A549 (cell line): ENCODE measurements at regions not wholly inside any gene's neighbourhood (a gene's known extent, or its start where the extent isn't known, plus 50 kb on each side); places are given as distances from the start of the nearest gene placed in this dataset.
A peak's percentile ranks its signal among the peaks of the same experiment; 100 is the strongest.

Experiments used
- ATAC-seq, 2 experiments: fragments of 200-7000 bp in 1 of 2; fragments of >200 bp in 1 of 2; cut with Nextera tagmentation in 1 of 2; cut with Tn5 transposase in 1 of 2; 3 replicates each; pipeline versions ENCODE4 v1.8.0 to v1.9.1; 2018 to 2020; ENCODE audit warnings: mild to moderate bottlenecking in 1 of 2, moderate library complexity in 1 of 2
- CTCF ChIA-PET: fragments of 300-600 bp; sonication (Branson Sonifier 250); formaldehyde crosslinking; extraction: SDS; loops from one replicate; lab custom pipeline; 2021; ENCODE audit warnings: antibody characterized with exemption, inconsistent platforms; lab: Yijun Ruan, JAX
- POLR2A ChIA-PET: fragments of 350-600 bp; formaldehyde crosslinking; extraction: SDS; loops from one replicate; lab custom pipeline; 2021; ENCODE audit warnings: antibody characterized with exemption, inconsistent platforms; lab: Yijun Ruan, JAX
- DNase-seq, 2 experiments: peaks; one replicate each; pipeline versions ENCODE4 v3.0.0 to v3.0.0-alpha.2; 2011 to 2016; ENCODE audit warnings: low read depth in 1 of 2, low spot score in 1 of 2
- FAIRE-seq: peaks from 2 replicates; lab custom pipeline; 2011; peaks lifted over from hg19 to GRCh38; lab: Jason Lieb, UNC
- H3K27ac ChIP-seq, 2 experiments: fragments of >200 bp; sonication (Bioruptor Twin); formaldehyde crosslinking; 3 replicates each; pipeline ENCODE4 v1.5.1; 2016 to 2017
- H3K4me1 ChIP-seq: fragments of >200 bp; sonication (Bioruptor Twin); formaldehyde crosslinking; 3 replicates; pipeline ENCODE4 v1.6.1; 2016
- H3K4me2 ChIP-seq: fragments of >200 bp; sonication (Bioruptor Twin); formaldehyde crosslinking; 3 replicates; pipeline ENCODE4 v1.6.1; 2016
- H3K4me3 ChIP-seq: fragments of >200 bp; sonication (Bioruptor Twin); formaldehyde crosslinking; 3 replicates; pipeline ENCODE4 v1.5.1; 2016
- H3K9me3 ChIP-seq: fragments of >200 bp; sonication (Bioruptor Twin); formaldehyde crosslinking; 3 replicates; pipeline ENCODE4 v1.6.1; 2016
- CHD4 ChIP-seq: fragments of 200-600 bp; sonication (generic); IDR thresholded peaks from 2 replicates; pipeline ENCODE4 v1.6.1; 2016; ENCODE audit warnings: antibody characterized with exemption, mild to moderate bottlenecking, borderline replicate concordance
- EP300 ChIP-seq, 2 experiments: fragments of >200 bp; sonication (Bioruptor Twin); formaldehyde crosslinking; IDR thresholded peaks; 2 replicates in 1 of 2; 3 replicates in 1 of 2; pipeline ENCODE4 v1.6.1; 2016 to 2017
- MAZ ChIP-seq: fragments of 150-350 bp; IDR thresholded peaks from 2 replicates; pipeline ENCODE4 v1.6.1; 2014; ENCODE audit warnings: antibody characterized with exemption, low read depth, low read length, borderline replicate concordance
- NPAS2 ChIP-seq: fragments of 250-450 bp; sonication (Bioruptor Pico); IDR thresholded peaks from 2 replicates; pipeline ENCODE4 v1.8.0; 2022; ENCODE audit warnings: mild to moderate bottlenecking, moderate library complexity, borderline replicate concordance
- NR3C1 ChIP-seq: fragments of >200 bp; sonication (Bioruptor Twin); formaldehyde crosslinking; IDR thresholded peaks from 3 replicates; pipeline ENCODE4 v1.6.1; 2017
- RAD21 ChIP-seq, 2 experiments: fragments of >200 bp in 1 of 2; sonication (Bioruptor Twin) in 1 of 2; formaldehyde crosslinking in 1 of 2; IDR thresholded peaks in 1 of 2; conservative IDR thresholded peaks in 1 of 2; 2 replicates in 1 of 2; 3 replicates in 1 of 2; pipeline ENCODE4 v1.6.1; 2012 to 2018; ENCODE audit warnings: inconsistent platforms in 1 of 2
- RFX5 ChIP-seq: fragments of 450-650 bp; IDR thresholded peaks from 2 replicates; pipeline ENCODE4 v1.7.1; 2014; ENCODE audit warnings: antibody characterized with exemption, mild to moderate bottlenecking, moderate library complexity
- RNF2 ChIP-seq: fragments of 200-600 bp; sonication (generic); IDR thresholded peaks from 2 replicates; pipeline ENCODE4 v1.6.1; 2016; ENCODE audit warnings: low read depth, mild to moderate bottlenecking, antibody characterized with exemption, moderate library complexity, borderline replicate concordance
- SMC3 ChIP-seq: fragments of >200 bp; sonication (Bioruptor Twin); formaldehyde crosslinking; IDR thresholded peaks from 3 replicates; pipeline ENCODE4 v1.6.1; 2018; ENCODE audit warnings: inconsistent platforms
- SREBF2 ChIP-seq: fragments of 450-650 bp; IDR thresholded peaks from 2 replicates; pipeline ENCODE4 v1.6.1; 2014; ENCODE audit warnings: mild to moderate bottlenecking, moderate library complexity
- TFCP2L1 ChIP-seq: fragments of 250-450 bp; sonication (Bioruptor Pico); IDR thresholded peaks from 2 replicates; pipeline ENCODE4 v1.5.0; 2021; ENCODE audit warnings: mild to moderate bottlenecking
- TP53 ChIP-seq: fragments of 250-450 bp; sonication (Bioruptor Pico); IDR thresholded peaks from 2 replicates; pipeline ENCODE4 v1.5.0; 2021; ENCODE audit warnings: mild to moderate bottlenecking, moderate library complexity
- ZNF302 ChIP-seq: fragments of 250-450 bp; sonication (Bioruptor Pico); IDR thresholded peaks from 2 replicates; pipeline ENCODE4 v1.9.0; 2021; ENCODE audit warnings: inconsistent platforms, mild to moderate bottlenecking, moderate library complexity
- ZSCAN20 ChIP-seq: fragments of 250-450 bp; sonication (Bioruptor Pico); IDR thresholded peaks from 2 replicates; pipeline ENCODE4 v1.8.0; 2022; ENCODE audit warnings: mild to moderate bottlenecking, moderate library complexity
- WGBS: methylation state at CpG from one replicate; pipeline ENCODE4 v1.1.6; 2017; ENCODE audit errors: missing lambda C conversion rate; 5-methylcytosine and 5-hydroxymethylcytosine counted together
- TF ChIP-seq, protein P1 (sequence below): fragments of 200-600 bp; sonication (generic); IDR thresholded peaks from 2 replicates; pipeline ENCODE4 v1.6.1; 2016; ENCODE audit warnings: antibody characterized with exemption, mild to moderate bottlenecking, moderate library complexity
- TF ChIP-seq, protein P2 (sequence below): fragments of >200 bp; sonication (Bioruptor Twin); formaldehyde crosslinking; IDR thresholded peaks from 2 replicates; pipeline ENCODE4 v1.6.1; 2016
- TF ChIP-seq, protein P3 (sequence below): fragments of 250-450 bp; sonication (Bioruptor Pico); IDR thresholded peaks from 2 replicates; pipeline ENCODE4 v1.5.0; 2021; ENCODE audit warnings: mild to moderate bottlenecking, moderate library complexity, borderline replicate concordance

DNA sequence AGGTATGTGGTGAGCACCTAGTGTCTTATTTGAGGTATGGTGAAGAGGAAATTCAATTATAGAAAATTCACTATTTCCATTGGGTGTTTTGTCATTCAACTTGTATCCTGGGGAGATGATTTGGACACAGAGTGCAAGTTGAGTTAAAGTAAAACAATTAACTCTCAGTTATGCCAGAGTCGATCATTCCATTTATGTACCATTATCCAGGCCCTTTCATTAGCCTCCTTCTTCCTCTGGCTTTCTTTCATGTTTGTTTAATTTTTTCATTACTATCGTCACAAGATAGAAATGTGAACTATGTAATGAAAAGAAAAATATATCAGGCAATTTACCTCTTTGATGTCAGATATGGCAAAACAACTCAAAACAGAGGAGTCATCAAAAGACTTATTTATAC lies 1347.2 kb upstream of the NUDT12 start:
- FAIRE-seq (no peak), DNase-seq (peak in 1 of 2 experiments; percentile 8), ATAC-seq (no peak)
- 42% methylated on average over 2 of the region's 2 CpGs for WGBS
- no peak overlapping the region for H3K4me3 ChIP-seq
- TF ChIP-seq MAZ (no peak), RFX5 (no peak), RAD21 (conservative IDR thresholded peaks at IDR 0.05 in 1 of 2, IDR thresholded peaks at IDR 0.05 in 1 of 2) (no peak), SMC3 (no peak), NPAS2 (CRISPR knock-in tag) (no peak)
- ChIA-PET CTCF (no interaction called here), POLR2A (no interaction called here)
- peak overlapping the region in 1 of 2 experiments; percentile 12; a peak in 1 of 6 replicates for H3K27ac ChIP-seq
- H3K9me3 ChIP-seq: no peaks in the 10 kb centered on the region
- H3K4me1 ChIP-seq: peaks cover 8% of the 10 kb centered on the region; the same call in 1 of the 3 replicates
- H3K4me2 ChIP-seq: peak overlapping the region; percentile 83; the same call in 2 of the 3 replicates

DNA sequence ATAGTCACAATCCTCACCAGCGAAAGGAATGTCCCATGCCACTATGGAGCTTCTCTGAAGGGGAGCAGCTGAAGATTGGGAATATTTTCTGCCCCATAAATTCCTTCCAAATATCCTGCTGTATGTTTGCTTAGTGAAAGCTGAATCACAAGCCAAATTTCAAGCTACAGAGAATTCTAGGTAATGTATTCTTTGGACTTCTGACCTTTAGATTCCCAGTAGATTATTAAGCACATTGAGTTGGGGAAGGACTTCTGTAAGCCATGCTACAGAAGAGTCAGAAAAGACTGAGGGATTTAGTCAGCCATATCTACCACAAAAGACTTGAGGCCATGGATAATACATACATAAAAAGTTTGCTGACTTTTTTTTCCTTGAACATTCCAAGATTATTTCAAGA lies 1342.0 kb upstream of the NUDT12 start:
- peak overlapping the region; percentile 49; the same call in 2 of the 3 replicates for H3K4me2 ChIP-seq
- H3K9me3 ChIP-seq: no peaks in the 10 kb centered on the region
- H3K4me1 ChIP-seq: peaks cover 12% of the 10 kb centered on the region; the same call in 2 of the 3 replicates
- TF ChIP-seq NR3C1 (no peak), SREBF2 (no peak), ZNF302 (no peak), RNF2 (no peak), RFX5 (no peak)
- TF ChIP-seq, protein P1, sequence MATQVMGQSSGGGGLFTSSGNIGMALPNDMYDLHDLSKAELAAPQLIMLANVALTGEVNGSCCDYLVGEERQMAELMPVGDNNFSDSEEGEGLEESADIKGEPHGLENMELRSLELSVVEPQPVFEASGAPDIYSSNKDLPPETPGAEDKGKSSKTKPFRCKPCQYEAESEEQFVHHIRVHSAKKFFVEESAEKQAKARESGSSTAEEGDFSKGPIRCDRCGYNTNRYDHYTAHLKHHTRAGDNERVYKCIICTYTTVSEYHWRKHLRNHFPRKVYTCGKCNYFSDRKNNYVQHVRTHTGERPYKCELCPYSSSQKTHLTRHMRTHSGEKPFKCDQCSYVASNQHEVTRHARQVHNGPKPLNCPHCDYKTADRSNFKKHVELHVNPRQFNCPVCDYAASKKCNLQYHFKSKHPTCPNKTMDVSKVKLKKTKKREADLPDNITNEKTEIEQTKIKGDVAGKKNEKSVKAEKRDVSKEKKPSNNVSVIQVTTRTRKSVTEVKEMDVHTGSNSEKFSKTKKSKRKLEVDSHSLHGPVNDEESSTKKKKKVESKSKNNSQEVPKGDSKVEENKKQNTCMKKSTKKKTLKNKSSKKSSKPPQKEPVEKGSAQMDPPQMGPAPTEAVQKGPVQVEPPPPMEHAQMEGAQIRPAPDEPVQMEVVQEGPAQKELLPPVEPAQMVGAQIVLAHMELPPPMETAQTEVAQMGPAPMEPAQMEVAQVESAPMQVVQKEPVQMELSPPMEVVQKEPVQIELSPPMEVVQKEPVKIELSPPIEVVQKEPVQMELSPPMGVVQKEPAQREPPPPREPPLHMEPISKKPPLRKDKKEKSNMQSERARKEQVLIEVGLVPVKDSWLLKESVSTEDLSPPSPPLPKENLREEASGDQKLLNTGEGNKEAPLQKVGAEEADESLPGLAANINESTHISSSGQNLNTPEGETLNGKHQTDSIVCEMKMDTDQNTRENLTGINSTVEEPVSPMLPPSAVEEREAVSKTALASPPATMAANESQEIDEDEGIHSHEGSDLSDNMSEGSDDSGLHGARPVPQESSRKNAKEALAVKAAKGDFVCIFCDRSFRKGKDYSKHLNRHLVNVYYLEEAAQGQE: no peak
- H3K27ac ChIP-seq: no peak overlapping the region
- WGBS: 43% methylated on average over 1 of the region's 1 CpG
- FAIRE-seq: no peak
- ATAC-seq: peak in 1 of 2 experiments; percentile 26; a peak in 1 of 6 replicates
- ChIA-PET POLR2A (no interaction called here), CTCF (no interaction called here)
- H3K4me3 ChIP-seq: no peak overlapping the region
- peak in 1 of 2 experiments; percentile 13 for DNase-seq

DNA sequence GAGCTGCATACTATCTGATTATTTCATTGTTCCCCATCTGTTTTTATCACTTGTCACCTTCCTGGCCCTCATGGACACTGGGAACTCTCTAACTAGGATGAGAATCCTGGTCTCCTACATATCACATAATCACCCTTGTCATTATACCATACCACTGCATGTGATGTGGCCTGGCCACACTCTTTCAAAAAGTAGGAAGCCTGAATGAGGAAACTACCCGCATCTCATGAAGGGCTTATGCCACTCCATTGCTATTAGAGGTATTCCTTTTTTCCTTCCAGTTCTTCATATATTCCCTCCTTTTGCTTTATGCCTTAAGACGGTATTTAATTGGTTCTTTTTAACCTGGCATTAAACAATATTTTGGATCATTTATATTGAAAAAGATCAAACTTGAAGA lies 1341.4 kb upstream of the NUDT12 start:
- H3K27ac ChIP-seq: no peak overlapping the region
- peaks cover 12% of the 10 kb centered on the region; the same call in 2 of the 3 replicates for H3K4me1 ChIP-seq
- TF ChIP-seq EP300 (IDR thresholded peaks at IDR 0.05): no peak
- TF ChIP-seq ZNF302: no peak
- 81% methylated on average over 2 of the region's 2 CpGs for WGBS
- FAIRE-seq (no peak), ATAC-seq (no peak), DNase-seq (no peak)
- POLR2A ChIA-PET: no interaction called here
- H3K9me3 ChIP-seq: no peaks in the 10 kb centered on the region
- CTCF ChIA-PET: interaction anchor here (0.7 kb wide), 1 partner anchor 16 kb away, joined by 3 read pairs; no protein-coding TSS in a partner anchor
- H3K4me3 ChIP-seq: no peak overlapping the region
- H3K4me2 ChIP-seq: peak overlapping the region; percentile 49; the same call in 2 of the 3 replicates

DNA sequence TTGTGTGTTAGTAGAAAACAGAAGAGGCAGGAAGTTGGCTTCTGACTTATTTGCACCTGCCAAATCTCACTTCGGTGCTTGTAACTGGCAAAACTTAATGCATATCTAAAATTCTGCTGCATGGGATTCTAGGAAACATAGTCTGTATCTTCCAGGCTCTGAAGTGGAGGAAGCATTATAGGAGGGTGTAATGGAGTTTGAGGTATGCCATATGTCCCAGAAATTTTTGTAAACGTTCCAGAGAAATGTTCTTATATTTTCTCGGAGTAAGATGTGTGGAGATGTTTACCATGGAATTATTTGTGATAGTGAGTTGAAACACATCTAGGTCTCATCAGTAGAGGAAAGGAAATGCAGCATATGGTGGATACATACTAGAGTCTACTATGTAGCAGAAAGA lies 1329.0 kb upstream of the NUDT12 start:
- no peak overlapping the region for H3K27ac ChIP-seq
- DNase-seq: no peak
- no peak overlapping the region for H3K4me2 ChIP-seq
- no peak overlapping the region for H3K4me3 ChIP-seq
- ChIA-PET CTCF (no interaction called here), POLR2A (no interaction called here)
- H3K4me1 ChIP-seq: no peaks in the 10 kb centered on the region
- no peaks in the 10 kb centered on the region for H3K9me3 ChIP-seq
- ATAC-seq: no peak
- TF ChIP-seq, protein P2, sequence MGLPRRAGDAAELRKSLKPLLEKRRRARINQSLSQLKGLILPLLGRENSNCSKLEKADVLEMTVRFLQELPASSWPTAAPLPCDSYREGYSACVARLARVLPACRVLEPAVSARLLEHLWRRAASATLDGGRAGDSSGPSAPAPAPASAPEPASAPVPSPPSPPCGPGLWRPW: no peak
- TF ChIP-seq, protein P3, sequence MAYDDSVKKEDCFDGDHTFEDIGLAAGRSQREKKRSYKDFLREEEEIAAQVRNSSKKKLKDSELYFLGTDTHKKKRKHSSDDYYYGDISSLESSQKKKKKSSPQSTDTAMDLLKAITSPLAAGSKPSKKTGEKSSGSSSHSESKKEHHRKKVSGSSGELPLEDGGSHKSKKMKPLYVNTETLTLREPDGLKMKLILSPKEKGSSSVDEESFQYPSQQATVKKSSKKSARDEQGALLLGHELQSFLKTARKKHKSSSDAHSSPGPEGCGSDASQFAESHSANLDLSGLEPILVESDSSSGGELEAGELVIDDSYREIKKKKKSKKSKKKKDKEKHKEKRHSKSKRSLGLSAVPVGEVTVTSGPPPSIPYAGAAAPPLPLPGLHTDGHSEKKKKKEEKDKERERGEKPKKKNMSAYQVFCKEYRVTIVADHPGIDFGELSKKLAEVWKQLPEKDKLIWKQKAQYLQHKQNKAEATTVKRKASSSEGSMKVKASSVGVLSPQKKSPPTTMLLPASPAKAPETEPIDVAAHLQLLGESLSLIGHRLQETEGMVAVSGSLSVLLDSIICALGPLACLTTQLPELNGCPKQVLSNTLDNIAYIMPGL (CRISPR knock-in tag): no peak
- TF ChIP-seq ZNF302 (no peak), TP53 (CRISPR knock-in tag) (no peak), RNF2 (no peak), CHD4 (no peak), TFCP2L1 (CRISPR knock-in tag) (no peak), MAZ (no peak), ZSCAN20 (CRISPR knock-in tag) (no peak)
- TF ChIP-seq, all 56 proteins: peak for 0
- 25% methylated on average over 3 of the region's 3 CpGs for WGBS
- no peak for FAIRE-seq
